ENCODE measurements at regions not wholly inside any gene's neighbourhood (a gene's known extent, or its start where the extent isn't known, plus 50 kb on each side); places are given as distances from the start of the nearest gene placed in this dataset.

- no peak overlapping the region for H3K27ac ChIP-seq
- TF ChIP-seq CTCF (IDR thresholded peaks at IDR 0.05) = no peak
- no peak overlapping the region for H3K9ac ChIP-seq
- H2AFZ ChIP-seq = no peak overlapping the region
- no peaks in the 10 kb centered on the region for H3K9me3 ChIP-seq (ENCODE audit: control insufficient read depth, low read length)
- no peaks in the 10 kb centered on the region for H3K36me3 ChIP-seq (ENCODE audit: control insufficient read depth, insufficient read depth, low read length)
- no peak overlapping the region for H3K4me2 ChIP-seq (ENCODE audit: low read length)
- H3K4me1 ChIP-seq = no peaks in the 10 kb centered on the region
- H3K27me3 ChIP-seq (ENCODE audit: control insufficient read depth, insufficient read depth, low read length) = no peaks in the 10 kb centered on the region
- no peak overlapping the region for H3K4me3 ChIP-seq (ENCODE audit: low read depth, low read length)
- no peaks in the 10 kb centered on the region for H3K79me2 ChIP-seq
Observed at GRCh38 chr20:22374066-22374465, 210.3 kb downstream of the FOXA2 start.

- Histone ChIP-seq H3K4me2 (ENCODE audit: low read length) (no peak overlapping the region), H3K27ac (no peak overlapping the region), H3K4me3 (ENCODE audit: low read depth, low read length) (no peak overlapping the region), H3K79me2 (no peaks in the 10 kb centered on the region), H3K4me1 (no peaks in the 10 kb centered on the region), H3K36me3 (ENCODE audit: control insufficient read depth, insufficient read depth, low read length) (no peaks in the 10 kb centered on the region), H2AFZ (no peak overlapping the region), H3K9ac (no peak overlapping the region), H3K9me3 (ENCODE audit: control insufficient read depth, low read length) (no peaks in the 10 kb centered on the region), H3K27me3 (ENCODE audit: control insufficient read depth, insufficient read depth, low read length) (no peaks in the 10 kb centered on the region)
- TF ChIP-seq CTCF (IDR thresholded peaks at IDR 0.05) = no peak
Observed at GRCh38 chr20:22373164-22373895, 211.0 kb downstream of the FOXA2 start.

GRCh38 chr20:22371843-22372242, 212.5 kb downstream of the FOXA2 start:
- Histone ChIP-seq H3K27me3 (ENCODE audit: control insufficient read depth, insufficient read depth, low read length) (no peaks in the 10 kb centered on the region), H3K4me2 (ENCODE audit: low read length) (no peak overlapping the region), H3K9ac (no peak overlapping the region), H3K4me1 (no peaks in the 10 kb centered on the region), H3K79me2 (no peaks in the 10 kb centered on the region), H2AFZ (no peak overlapping the region), H3K4me3 (ENCODE audit: low read depth, low read length) (no peak overlapping the region), H3K27ac (no peak overlapping the region), H3K9me3 (ENCODE audit: control insufficient read depth, low read length) (no peaks in the 10 kb centered on the region), H3K36me3 (ENCODE audit: control insufficient read depth, insufficient read depth, low read length) (no peaks in the 10 kb centered on the region)
- TF ChIP-seq CTCF (IDR thresholded peaks at IDR 0.05) = no peak

- no peak for TF ChIP-seq CTCF (IDR thresholded peaks at IDR 0.05)
- Histone ChIP-seq H3K9ac (no peak overlapping the region), H3K79me2 (no peaks in the 10 kb centered on the region), H3K4me3 (ENCODE audit: low read depth, low read length) (no peak overlapping the region), H2AFZ (no peak overlapping the region), H3K27ac (no peak overlapping the region), H3K36me3 (ENCODE audit: control insufficient read depth, insufficient read depth, low read length) (no peaks in the 10 kb centered on the region), H3K27me3 (ENCODE audit: control insufficient read depth, insufficient read depth, low read length) (no peaks in the 10 kb centered on the region), H3K9me3 (ENCODE audit: control insufficient read depth, low read length) (no peaks in the 10 kb centered on the region), H3K4me1 (no peaks in the 10 kb centered on the region), H3K4me2 (ENCODE audit: low read length) (no peak overlapping the region)
Observed at GRCh38 chr20:22370137-22370536, 214.2 kb downstream of the FOXA2 start.

GRCh38 chr20:22369100-22369499, 215.3 kb downstream of the FOXA2 start:
- Histone ChIP-seq H3K36me3 (ENCODE audit: control insufficient read depth, insufficient read depth, low read length) (no peaks in the 10 kb centered on the region), H3K27me3 (ENCODE audit: control insufficient read depth, insufficient read depth, low read length) (no peaks in the 10 kb centered on the region), H3K4me3 (ENCODE audit: low read depth, low read length) (no peak overlapping the region), H3K4me1 (no peaks in the 10 kb centered on the region), H3K9ac (no peak overlapping the region), H3K79me2 (no peaks in the 10 kb centered on the region), H3K27ac (no peak overlapping the region), H3K4me2 (ENCODE audit: low read length) (no peak overlapping the region), H3K9me3 (ENCODE audit: control insufficient read depth, low read length) (no peaks in the 10 kb centered on the region), H2AFZ (no peak overlapping the region)
- TF ChIP-seq CTCF (IDR thresholded peaks at IDR 0.05) = no peak

Data from parathyroid adenoma (tissue), 2 donors.